ENCODE measurements at regions not wholly inside any gene's neighbourhood (a gene's known extent, or its start where the extent isn't known, plus 50 kb on each side); places are given as distances from the start of the nearest gene placed in this dataset.
A peak's percentile ranks its signal among the peaks of the same experiment; 100 is the strongest.

DNA sequence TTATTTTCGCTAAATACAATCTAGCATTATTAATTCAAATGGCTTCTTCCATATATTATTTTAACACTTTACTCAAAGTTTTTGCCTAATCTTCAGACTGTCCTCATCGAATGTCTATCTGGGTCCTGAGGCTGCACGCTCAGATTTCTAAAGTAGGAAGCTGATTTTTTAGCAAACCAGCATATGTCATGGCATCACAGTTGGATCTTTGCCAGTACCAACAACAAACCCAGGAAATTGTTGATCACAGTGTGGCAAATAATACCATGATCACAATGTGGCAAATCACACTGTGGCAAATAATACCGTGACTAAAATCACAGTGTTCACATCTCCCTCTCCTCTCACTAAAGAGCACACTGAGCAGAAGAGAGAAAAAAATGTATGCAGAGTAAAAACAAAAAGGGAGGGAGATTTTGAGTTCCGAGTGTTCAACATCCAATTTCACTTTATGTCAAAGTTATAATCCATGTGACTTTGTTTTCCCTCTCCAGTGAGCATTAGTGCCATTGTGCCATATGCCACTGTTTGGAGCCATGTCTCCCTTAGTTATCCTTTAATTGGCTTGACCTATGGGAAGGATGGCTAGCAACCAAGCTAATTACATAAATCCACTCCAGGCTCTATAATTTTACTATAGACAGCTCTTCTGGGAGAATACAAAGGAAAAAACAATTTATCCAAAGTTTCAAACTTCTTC is 1059.6 kb downstream of the HACE1 start:
- H3K4me3 ChIP-seq, result no peak overlapping the region
- TF ChIP-seq, protein P1, sequence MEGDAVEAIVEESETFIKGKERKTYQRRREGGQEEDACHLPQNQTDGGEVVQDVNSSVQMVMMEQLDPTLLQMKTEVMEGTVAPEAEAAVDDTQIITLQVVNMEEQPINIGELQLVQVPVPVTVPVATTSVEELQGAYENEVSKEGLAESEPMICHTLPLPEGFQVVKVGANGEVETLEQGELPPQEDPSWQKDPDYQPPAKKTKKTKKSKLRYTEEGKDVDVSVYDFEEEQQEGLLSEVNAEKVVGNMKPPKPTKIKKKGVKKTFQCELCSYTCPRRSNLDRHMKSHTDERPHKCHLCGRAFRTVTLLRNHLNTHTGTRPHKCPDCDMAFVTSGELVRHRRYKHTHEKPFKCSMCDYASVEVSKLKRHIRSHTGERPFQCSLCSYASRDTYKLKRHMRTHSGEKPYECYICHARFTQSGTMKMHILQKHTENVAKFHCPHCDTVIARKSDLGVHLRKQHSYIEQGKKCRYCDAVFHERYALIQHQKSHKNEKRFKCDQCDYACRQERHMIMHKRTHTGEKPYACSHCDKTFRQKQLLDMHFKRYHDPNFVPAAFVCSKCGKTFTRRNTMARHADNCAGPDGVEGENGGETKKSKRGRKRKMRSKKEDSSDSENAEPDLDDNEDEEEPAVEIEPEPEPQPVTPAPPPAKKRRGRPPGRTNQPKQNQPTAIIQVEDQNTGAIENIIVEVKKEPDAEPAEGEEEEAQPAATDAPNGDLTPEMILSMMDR (IDR thresholded peaks at IDR 0.05), result no peak
- no peak for TF ChIP-seq POLR2A (IDR thresholded peaks at IDR 0.05)

DNA sequence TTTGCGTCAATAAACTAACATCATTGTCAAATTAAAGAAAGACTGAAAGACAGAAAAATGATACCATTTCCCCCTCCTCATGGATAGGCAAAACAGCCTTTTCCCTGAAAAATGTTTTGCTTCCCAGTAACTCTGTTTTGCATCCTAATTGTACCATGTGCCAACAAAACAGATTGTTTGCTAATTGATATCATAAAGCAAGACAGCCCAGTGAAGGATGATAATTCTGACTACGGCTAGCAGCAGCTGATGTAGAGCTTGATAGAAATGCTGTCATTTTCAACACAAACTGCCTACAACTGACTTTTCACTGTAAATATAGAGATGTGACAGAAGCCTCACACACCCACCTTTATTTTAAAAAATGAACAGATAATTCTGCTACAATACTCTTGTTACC is 1061.6 kb downstream of the HACE1 start:
- no peaks in the 10 kb centered on the region for H3K4me1 ChIP-seq
- intact Hi-C loops (cut with DNase I), result no loop called here
- 50% methylated on average over 2 of the region's 2 CpGs for WGBS (ENCODE audit: insufficient coverage, low coverage, low lambda C conversion rate, missing lambda C conversion rate)
- no peak overlapping the region for H3K4me3 ChIP-seq
- TF ChIP-seq, protein P1 (IDR thresholded peaks at IDR 0.05), result no peak
- no peak for TF ChIP-seq POLR2A (IDR thresholded peaks at IDR 0.05)
- no peaks in the 10 kb centered on the region for H3K36me3 ChIP-seq
- H3K27ac ChIP-seq, result no peak overlapping the region
- no peaks in the 10 kb centered on the region for H3K9me3 ChIP-seq
- no peaks in the 10 kb centered on the region for H3K27me3 ChIP-seq
- no peak for ATAC-seq
- no peak for DNase-seq

More for the DNA sequence above, 1059.6 kb downstream of the HACE1 start:
- ATAC-seq (no peak), DNase-seq (no peak)
- Histone ChIP-seq H3K27ac (no peak overlapping the region), H3K36me3 (no peaks in the 10 kb centered on the region), H3K9me3 (no peaks in the 10 kb centered on the region), H3K4me1 (no peaks in the 10 kb centered on the region), H3K27me3 (no peaks in the 10 kb centered on the region)
- intact Hi-C loops (cut with DNase I), result no loop called here
- WGBS (ENCODE audit: insufficient coverage, low coverage, low lambda C conversion rate, missing lambda C conversion rate), result 62% methylated on average over 5 of the region's 5 CpGs

DNA sequence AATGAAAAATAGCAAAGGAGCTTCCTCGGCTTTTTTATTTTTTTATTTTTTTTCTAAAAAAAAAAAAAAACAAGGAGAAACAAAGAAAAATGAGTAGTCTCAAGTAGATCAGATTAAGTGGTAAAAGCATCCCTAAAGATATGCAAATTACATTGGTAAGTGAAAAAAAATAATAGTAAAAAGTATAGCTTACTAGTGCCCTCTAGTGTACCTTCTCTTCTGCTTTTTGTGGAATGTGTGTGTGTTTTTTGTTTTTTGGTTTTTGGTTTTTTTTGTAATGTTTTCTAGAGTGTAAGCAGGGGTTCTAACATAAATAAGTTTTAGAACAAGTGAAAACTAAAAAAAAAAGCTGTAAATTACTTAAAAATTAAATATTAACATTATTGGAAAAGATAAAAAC is 1062.0 kb downstream of the HACE1 start:
- H3K4me1 ChIP-seq, result no peaks in the 10 kb centered on the region
- ATAC-seq (no peak), DNase-seq (no peak)
- no peak overlapping the region for H3K4me3 ChIP-seq
- 50% methylated on average over 1 of the region's 1 CpG for WGBS (ENCODE audit: insufficient coverage, low coverage, low lambda C conversion rate, missing lambda C conversion rate)
- no peaks in the 10 kb centered on the region for H3K36me3 ChIP-seq
- H3K27me3 ChIP-seq, result no peaks in the 10 kb centered on the region
- intact Hi-C loops (cut with DNase I), result no loop called here
- H3K9me3 ChIP-seq, result no peaks in the 10 kb centered on the region
- H3K27ac ChIP-seq, result no peak overlapping the region
- TF ChIP-seq, protein P1 (IDR thresholded peaks at IDR 0.05), result peak in 3 of 4 donors; percentile 20 to 37 (median 29)
- no peak for TF ChIP-seq POLR2A (IDR thresholded peaks at IDR 0.05)

DNA sequence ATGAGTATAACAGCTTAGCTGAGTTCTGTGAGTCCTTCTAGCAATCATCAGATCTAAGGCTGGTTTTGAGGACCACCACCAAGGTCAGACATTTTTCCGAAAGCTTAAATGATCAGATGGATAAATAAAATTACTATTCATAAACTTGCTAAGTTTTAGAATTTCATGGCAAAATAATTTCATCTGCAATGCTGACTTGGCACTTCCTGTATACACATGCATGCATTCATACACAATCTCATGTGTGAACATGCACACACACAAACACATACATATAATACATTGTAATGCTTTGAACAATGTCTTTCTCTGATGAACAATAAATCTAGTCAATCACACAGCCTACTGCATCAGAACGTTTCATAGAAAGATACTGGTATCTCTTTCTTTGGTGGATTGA is 1068.3 kb downstream of the HACE1 start:
- Histone ChIP-seq H3K4me1 (no peaks in the 10 kb centered on the region), H3K36me3 (no peaks in the 10 kb centered on the region), H3K27ac (no peak overlapping the region), H3K27me3 (no peaks in the 10 kb centered on the region), H3K9me3 (no peaks in the 10 kb centered on the region), H3K4me3 (no peak overlapping the region)
- ATAC-seq (no peak), DNase-seq (no peak)
- TF ChIP-seq POLR2A (IDR thresholded peaks at IDR 0.05), result no peak
- TF ChIP-seq, protein P1 (IDR thresholded peaks at IDR 0.05), result no peak
- intact Hi-C loops (cut with DNase I), result no loop called here
- 42% methylated on average over 2 of the region's 2 CpGs for WGBS (ENCODE audit: insufficient coverage, low coverage, low lambda C conversion rate, missing lambda C conversion rate)
